Embryonic facial prominence (tissue), 1 donor: ENCODE measurements at regions not wholly inside any gene's neighbourhood (a gene's known extent, or its start where the extent isn't known, plus 50 kb on each side); places are given as distances from the start of the nearest gene placed in this dataset.

Experiments used
- DNase-seq: peaks from one replicate; pipeline ENCODE4 v3.0.0-alpha.2; 2016; ENCODE audit errors: extremely low spot score

- DNase-seq: no peak
Observed at GRCh38 chr21:26224366-26224765, 53.8 kb upstream of the APP start.
